WTC11 (cell line): ENCODE measurements at regions not wholly inside any gene's neighbourhood (a gene's known extent, or its start where the extent isn't known, plus 50 kb on each side); places are given as distances from the start of the nearest gene placed in this dataset.

Source experiments
- ATAC-seq: fragments of 200-7000 bp; cut with Tn5 transposase; 2 replicates; pipeline ENCODE4 v1.10.0; 2021; ENCODE audit warnings: mild to moderate bottlenecking, moderate library complexity
- CTCF ChIA-PET: fragments of 300-600 bp; sonication (Branson Sonifier 250); formaldehyde crosslinking; loops from one replicate; lab custom pipeline; 2021; ENCODE audit warnings: antibody characterized with exemption; lab: Charles Lee
- POLR2A ChIA-PET: fragments of 350-600 bp; sonication (Branson Sonifier 250); formaldehyde crosslinking; loops from one replicate; lab custom pipeline; 2021; ENCODE audit warnings: antibody characterized with exemption; lab: Charles Lee
- DNase-seq: peaks from one replicate; pipeline ENCODE4 v3.0.0; 2021; ENCODE audit warnings: low spot score
- H3K27ac Mint-ChIP-seq: 2 replicates; pipeline ENCODE4 v1.8.0; 2021; ENCODE audit warnings: mixed read lengths
- H3K27me3 Mint-ChIP-seq: 2 replicates; pipeline ENCODE4 v1.8.0; 2021; ENCODE audit warnings: low read depth, mild to moderate bottlenecking, moderate library complexity, mixed read lengths
- H3K36me3 Mint-ChIP-seq: 2 replicates; pipeline ENCODE4 v1.8.0; 2021; ENCODE audit warnings: mixed read lengths
- H3K4me1 Mint-ChIP-seq: 2 replicates; pipeline ENCODE4 v1.8.0; 2022; ENCODE audit warnings: mixed read lengths
- H3K4me3 Mint-ChIP-seq: 2 replicates; pipeline ENCODE4 v1.8.0; 2021; ENCODE audit warnings: mild to moderate bottlenecking, moderate library complexity, mixed read lengths
- H3K9me3 Mint-ChIP-seq: 2 replicates; pipeline ENCODE4 v1.8.0; 2021; ENCODE audit warnings: mixed read lengths
- CBFB ChIP-seq: sonication (generic); formaldehyde crosslinking; IDR thresholded peaks from 2 replicates; pipeline ENCODE4 v1.8.1; 2022; ENCODE audit warnings: mild to moderate bottlenecking, low read depth, missing genetic modification reagents
- ESRRA ChIP-seq: sonication (generic); formaldehyde crosslinking; IDR thresholded peaks from 2 replicates; pipeline ENCODE4 v1.8.1; 2022; ENCODE audit warnings: mild to moderate bottlenecking, missing genetic modification reagents, borderline replicate concordance
- NR1H2 ChIP-seq: sonication (generic); formaldehyde crosslinking; IDR thresholded peaks from 2 replicates; pipeline ENCODE4 v1.9.0; 2021; ENCODE audit warnings: mild to moderate bottlenecking, moderate library complexity, missing genetic modification reagents
- PRRX2 ChIP-seq: fragments of 250-450 bp; sonication (Bioruptor Pico); IDR thresholded peaks from 2 replicates; pipeline ENCODE4 v1.8.0; 2021; ENCODE audit warnings: mild to moderate bottlenecking
- RORB ChIP-seq: fragments of 250-450 bp; sonication (Bioruptor Pico); IDR thresholded peaks from 2 replicates; pipeline ENCODE4 v1.9.0; 2021; ENCODE audit warnings: mild to moderate bottlenecking
- TEAD4 ChIP-seq: sonication (generic); formaldehyde crosslinking; IDR thresholded peaks from 2 replicates; pipeline ENCODE4 v1.8.0; 2022; ENCODE audit warnings: mild to moderate bottlenecking, missing genetic modification reagents
- ZNF263 ChIP-seq: sonication (generic); formaldehyde crosslinking; IDR thresholded peaks from 2 replicates; pipeline ENCODE4 v1.8.1; 2022; ENCODE audit warnings: low read depth, mild to moderate bottlenecking, moderate library complexity, missing genetic modification reagents
- TF ChIP-seq, protein P1 (sequence below): sonication (generic); formaldehyde crosslinking; conservative IDR thresholded peaks from 2 replicates; pipeline ENCODE4 v1.8.1; 2022; ENCODE audit warnings: mild to moderate bottlenecking, missing genetic modification reagents
- TF ChIP-seq, protein P2 (sequence below): sonication (generic); formaldehyde crosslinking; IDR thresholded peaks from 2 replicates; pipeline ENCODE4 v1.8.0; 2022; ENCODE audit warnings: mild to moderate bottlenecking, missing genetic modification reagents
- TF ChIP-seq, protein P3 (sequence below): fragments of 250-450 bp; sonication (Bioruptor Pico); conservative IDR thresholded peaks from 2 replicates; pipeline ENCODE4 v1.9.0; 2021; ENCODE audit warnings: mild to moderate bottlenecking
- TF ChIP-seq, protein P4 (sequence below): fragments of 250-450 bp; sonication (Bioruptor Pico); IDR thresholded peaks from 2 replicates; pipeline ENCODE4 v1.8.0; 2021; ENCODE audit warnings: mild to moderate bottlenecking
- TF ChIP-seq, protein P5 (sequence below): sonication (generic); formaldehyde crosslinking; IDR thresholded peaks from 2 replicates; pipeline ENCODE4 v1.8.1; 2023; ENCODE audit warnings: mild to moderate bottlenecking, moderate library complexity, missing genetic modification reagents
- TF ChIP-seq, protein P6 (sequence below): sonication (generic); formaldehyde crosslinking; conservative IDR thresholded peaks from 2 replicates; pipeline ENCODE4 v1.8.1; 2023; ENCODE audit warnings: mild to moderate bottlenecking, low read depth, missing genetic modification reagents, moderate library complexity
- TF ChIP-seq, protein P7 (sequence below): sonication (generic); formaldehyde crosslinking; IDR thresholded peaks from 2 replicates; pipeline ENCODE4 v1.8.0; 2022; ENCODE audit warnings: mild to moderate bottlenecking, missing genetic modification reagents
- TF ChIP-seq, protein P8 (sequence below): sonication (generic); formaldehyde crosslinking; IDR thresholded peaks from 2 replicates; pipeline ENCODE4 v1.8.0; 2022; ENCODE audit warnings: mild to moderate bottlenecking, missing genetic modification reagents
- TF ChIP-seq, protein P9 (sequence below): sonication (generic); formaldehyde crosslinking; IDR thresholded peaks from 2 replicates; pipeline ENCODE4 v1.8.1; 2022; ENCODE audit warnings: mild to moderate bottlenecking, missing genetic modification reagents, moderate library complexity, borderline replicate concordance
- TF ChIP-seq, protein P10 (sequence below): sonication (generic); formaldehyde crosslinking; IDR thresholded peaks from 2 replicates; pipeline ENCODE4 v1.8.1; 2023; ENCODE audit warnings: mild to moderate bottlenecking, missing genetic modification reagents
- TF ChIP-seq, protein P11 (sequence below): fragments of 250-450 bp; sonication (Bioruptor Pico); IDR thresholded peaks from 2 replicates; pipeline ENCODE4 v1.9.0; 2021; ENCODE audit warnings: mild to moderate bottlenecking

DNA sequence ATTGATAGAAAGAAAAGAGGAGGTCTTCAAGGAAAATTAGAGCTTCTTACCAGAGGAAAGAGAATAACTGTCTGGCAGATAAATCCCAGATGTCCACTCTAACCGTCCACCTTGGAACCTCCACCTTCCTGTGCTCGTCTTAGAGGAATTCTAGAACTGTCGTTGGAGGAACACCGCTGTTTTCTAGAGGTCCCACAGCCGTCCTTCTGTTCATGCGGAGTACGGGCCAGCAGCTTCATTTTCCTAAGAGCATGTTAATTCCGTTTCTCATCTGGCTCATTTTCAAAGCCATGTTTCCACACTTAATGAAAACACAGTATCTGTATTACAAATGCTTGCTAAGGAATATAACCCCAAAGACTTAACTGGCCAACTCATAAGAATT lies 107.9 kb upstream of the ESRRB start (continued):
- TF ChIP-seq, protein P1, sequence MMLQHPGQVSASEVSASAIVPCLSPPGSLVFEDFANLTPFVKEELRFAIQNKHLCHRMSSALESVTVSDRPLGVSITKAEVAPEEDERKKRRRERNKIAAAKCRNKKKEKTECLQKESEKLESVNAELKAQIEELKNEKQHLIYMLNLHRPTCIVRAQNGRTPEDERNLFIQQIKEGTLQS (CRISPR knock-in tag): no peak
- TF ChIP-seq, protein P2, sequence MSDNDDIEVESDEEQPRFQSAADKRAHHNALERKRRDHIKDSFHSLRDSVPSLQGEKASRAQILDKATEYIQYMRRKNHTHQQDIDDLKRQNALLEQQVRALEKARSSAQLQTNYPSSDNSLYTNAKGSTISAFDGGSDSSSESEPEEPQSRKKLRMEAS (CRISPR knock-in tag): no peak
- TF ChIP-seq RORB (CRISPR knock-in tag): no peak
- no peak for TF ChIP-seq ESRRA (CRISPR knock-in tag)
- TF ChIP-seq, protein P3, sequence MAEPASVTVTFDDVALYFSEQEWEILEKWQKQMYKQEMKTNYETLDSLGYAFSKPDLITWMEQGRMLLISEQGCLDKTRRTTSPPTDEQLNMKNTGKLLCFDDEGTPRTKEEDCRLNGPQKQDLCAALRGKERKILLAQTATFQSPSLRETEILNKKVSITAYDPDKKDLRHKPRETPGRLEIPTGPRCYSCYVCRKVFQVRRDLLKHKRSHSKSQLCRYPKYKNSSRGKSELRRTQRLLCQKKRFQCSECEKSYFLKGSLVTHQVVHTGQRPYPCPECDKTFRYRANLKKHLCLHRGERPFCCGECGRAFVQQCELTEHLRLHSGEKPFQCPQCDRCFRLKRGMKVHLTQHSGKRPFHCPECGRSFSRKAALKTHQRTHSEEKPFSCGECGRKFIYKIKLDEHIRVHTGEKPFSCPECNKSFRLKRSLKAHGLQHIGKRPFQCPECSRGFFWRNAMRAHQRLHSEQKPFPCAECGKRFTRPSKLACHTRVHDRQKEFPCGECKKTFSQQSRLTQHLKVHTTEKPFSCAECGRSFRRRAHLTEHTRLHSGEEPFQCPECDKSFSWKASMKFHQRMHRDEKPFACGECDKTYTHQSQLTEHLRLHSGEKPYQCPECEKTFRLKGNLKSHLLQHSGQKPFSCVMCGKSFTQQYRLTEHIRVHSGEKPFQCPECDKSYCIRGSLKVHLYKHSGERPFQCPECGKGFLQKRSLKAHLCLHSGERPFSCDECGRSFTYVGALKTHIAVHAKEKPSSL (CRISPR knock-in tag): no peak
- no peak for TF ChIP-seq CBFB (CRISPR knock-in tag)

DNA sequence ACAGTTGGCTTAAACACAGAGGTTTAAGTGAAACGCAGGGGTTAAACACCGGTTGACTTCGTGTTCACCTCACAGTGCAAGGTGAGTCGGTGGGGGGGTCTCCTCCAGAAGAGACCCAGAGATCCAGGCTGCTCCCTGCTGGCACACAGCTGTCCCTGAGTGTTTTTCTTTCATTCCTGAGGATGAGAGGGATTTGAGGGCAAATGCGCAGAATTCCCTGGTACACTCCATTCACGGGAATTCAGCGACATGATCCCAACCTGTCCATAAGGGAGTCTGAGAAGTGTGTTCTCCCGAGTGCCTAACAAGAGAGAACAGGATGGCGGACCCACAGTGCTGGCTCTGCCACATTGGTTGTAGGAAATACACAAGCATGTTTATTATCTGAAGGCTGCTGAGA lies 107.2 kb upstream of the ESRRB start:
- Mint-ChIP-seq H3K4me3 (no peak overlapping the region), H3K4me1 (peaks cover 26% of the 10 kb centered on the region), H3K27me3 (peaks cover 41% of the 10 kb centered on the region), H3K9me3 (peaks cover 5% of the 10 kb centered on the region; the same call in 1 of the 2 replicates), H3K36me3 (no peaks in the 10 kb centered on the region), H3K27ac (no peak overlapping the region)
- no peak for ATAC-seq
- CTCF ChIA-PET: interaction anchor here (1.1 kb wide), 1 partner anchor 118 kb away, joined by 5 read pairs; no protein-coding TSS in a partner anchor
- DNase-seq: no peak
- POLR2A ChIA-PET: no interaction called here
- TF ChIP-seq, protein P4, sequence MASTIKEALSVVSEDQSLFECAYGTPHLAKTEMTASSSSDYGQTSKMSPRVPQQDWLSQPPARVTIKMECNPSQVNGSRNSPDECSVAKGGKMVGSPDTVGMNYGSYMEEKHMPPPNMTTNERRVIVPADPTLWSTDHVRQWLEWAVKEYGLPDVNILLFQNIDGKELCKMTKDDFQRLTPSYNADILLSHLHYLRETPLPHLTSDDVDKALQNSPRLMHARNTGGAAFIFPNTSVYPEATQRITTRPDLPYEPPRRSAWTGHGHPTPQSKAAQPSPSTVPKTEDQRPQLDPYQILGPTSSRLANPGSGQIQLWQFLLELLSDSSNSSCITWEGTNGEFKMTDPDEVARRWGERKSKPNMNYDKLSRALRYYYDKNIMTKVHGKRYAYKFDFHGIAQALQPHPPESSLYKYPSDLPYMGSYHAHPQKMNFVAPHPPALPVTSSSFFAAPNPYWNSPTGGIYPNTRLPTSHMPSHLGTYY (CRISPR knock-in tag): no peak
- TF ChIP-seq, protein P5, sequence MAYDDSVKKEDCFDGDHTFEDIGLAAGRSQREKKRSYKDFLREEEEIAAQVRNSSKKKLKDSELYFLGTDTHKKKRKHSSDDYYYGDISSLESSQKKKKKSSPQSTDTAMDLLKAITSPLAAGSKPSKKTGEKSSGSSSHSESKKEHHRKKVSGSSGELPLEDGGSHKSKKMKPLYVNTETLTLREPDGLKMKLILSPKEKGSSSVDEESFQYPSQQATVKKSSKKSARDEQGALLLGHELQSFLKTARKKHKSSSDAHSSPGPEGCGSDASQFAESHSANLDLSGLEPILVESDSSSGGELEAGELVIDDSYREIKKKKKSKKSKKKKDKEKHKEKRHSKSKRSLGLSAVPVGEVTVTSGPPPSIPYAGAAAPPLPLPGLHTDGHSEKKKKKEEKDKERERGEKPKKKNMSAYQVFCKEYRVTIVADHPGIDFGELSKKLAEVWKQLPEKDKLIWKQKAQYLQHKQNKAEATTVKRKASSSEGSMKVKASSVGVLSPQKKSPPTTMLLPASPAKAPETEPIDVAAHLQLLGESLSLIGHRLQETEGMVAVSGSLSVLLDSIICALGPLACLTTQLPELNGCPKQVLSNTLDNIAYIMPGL (CRISPR knock-in tag): no peak
- TF ChIP-seq ZNF263: no peak
- TF ChIP-seq, protein P6, sequence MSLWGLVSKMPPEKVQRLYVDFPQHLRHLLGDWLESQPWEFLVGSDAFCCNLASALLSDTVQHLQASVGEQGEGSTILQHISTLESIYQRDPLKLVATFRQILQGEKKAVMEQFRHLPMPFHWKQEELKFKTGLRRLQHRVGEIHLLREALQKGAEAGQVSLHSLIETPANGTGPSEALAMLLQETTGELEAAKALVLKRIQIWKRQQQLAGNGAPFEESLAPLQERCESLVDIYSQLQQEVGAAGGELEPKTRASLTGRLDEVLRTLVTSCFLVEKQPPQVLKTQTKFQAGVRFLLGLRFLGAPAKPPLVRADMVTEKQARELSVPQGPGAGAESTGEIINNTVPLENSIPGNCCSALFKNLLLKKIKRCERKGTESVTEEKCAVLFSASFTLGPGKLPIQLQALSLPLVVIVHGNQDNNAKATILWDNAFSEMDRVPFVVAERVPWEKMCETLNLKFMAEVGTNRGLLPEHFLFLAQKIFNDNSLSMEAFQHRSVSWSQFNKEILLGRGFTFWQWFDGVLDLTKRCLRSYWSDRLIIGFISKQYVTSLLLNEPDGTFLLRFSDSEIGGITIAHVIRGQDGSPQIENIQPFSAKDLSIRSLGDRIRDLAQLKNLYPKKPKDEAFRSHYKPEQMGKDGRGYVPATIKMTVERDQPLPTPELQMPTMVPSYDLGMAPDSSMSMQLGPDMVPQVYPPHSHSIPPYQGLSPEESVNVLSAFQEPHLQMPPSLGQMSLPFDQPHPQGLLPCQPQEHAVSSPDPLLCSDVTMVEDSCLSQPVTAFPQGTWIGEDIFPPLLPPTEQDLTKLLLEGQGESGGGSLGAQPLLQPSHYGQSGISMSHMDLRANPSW (CRISPR knock-in tag): no peak
- TF ChIP-seq, protein P7, sequence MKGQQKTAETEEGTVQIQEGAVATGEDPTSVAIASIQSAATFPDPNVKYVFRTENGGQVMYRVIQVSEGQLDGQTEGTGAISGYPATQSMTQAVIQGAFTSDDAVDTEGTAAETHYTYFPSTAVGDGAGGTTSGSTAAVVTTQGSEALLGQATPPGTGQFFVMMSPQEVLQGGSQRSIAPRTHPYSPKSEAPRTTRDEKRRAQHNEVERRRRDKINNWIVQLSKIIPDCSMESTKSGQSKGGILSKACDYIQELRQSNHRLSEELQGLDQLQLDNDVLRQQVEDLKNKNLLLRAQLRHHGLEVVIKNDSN: no peak
- TF ChIP-seq NR1H2 (CRISPR knock-in tag): no peak
- no peak for TF ChIP-seq ESRRA (CRISPR knock-in tag)
- TF ChIP-seq, protein P8, sequence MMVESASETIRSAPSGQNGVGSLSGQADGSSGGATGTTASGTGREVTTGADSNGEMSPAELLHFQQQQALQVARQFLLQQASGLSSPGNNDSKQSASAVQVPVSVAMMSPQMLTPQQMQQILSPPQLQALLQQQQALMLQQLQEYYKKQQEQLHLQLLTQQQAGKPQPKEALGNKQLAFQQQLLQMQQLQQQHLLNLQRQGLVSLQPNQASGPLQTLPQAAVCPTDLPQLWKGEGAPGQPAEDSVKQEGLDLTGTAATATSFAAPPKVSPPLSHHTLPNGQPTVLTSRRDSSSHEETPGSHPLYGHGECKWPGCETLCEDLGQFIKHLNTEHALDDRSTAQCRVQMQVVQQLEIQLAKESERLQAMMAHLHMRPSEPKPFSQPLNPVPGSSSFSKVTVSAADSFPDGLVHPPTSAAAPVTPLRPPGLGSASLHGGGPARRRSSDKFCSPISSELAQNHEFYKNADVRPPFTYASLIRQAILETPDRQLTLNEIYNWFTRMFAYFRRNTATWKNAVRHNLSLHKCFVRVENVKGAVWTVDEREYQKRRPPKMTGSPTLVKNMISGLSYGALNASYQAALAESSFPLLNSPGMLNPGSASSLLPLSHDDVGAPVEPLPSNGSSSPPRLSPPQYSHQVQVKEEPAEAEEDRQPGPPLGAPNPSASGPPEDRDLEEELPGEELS: no peak
- no peak for TF ChIP-seq TEAD4 (CRISPR knock-in tag)
- TF ChIP-seq, protein P9, sequence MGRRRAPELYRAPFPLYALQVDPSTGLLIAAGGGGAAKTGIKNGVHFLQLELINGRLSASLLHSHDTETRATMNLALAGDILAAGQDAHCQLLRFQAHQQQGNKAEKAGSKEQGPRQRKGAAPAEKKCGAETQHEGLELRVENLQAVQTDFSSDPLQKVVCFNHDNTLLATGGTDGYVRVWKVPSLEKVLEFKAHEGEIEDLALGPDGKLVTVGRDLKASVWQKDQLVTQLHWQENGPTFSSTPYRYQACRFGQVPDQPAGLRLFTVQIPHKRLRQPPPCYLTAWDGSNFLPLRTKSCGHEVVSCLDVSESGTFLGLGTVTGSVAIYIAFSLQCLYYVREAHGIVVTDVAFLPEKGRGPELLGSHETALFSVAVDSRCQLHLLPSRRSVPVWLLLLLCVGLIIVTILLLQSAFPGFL (CRISPR knock-in tag): no peak
- TF ChIP-seq, protein P10, sequence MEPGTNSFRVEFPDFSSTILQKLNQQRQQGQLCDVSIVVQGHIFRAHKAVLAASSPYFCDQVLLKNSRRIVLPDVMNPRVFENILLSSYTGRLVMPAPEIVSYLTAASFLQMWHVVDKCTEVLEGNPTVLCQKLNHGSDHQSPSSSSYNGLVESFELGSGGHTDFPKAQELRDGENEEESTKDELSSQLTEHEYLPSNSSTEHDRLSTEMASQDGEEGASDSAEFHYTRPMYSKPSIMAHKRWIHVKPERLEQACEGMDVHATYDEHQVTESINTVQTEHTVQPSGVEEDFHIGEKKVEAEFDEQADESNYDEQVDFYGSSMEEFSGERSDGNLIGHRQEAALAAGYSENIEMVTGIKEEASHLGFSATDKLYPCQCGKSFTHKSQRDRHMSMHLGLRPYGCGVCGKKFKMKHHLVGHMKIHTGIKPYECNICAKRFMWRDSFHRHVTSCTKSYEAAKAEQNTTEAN (CRISPR knock-in tag): no peak
- TF ChIP-seq PRRX2 (CRISPR knock-in tag): no peak
- no peak for TF ChIP-seq RORB (CRISPR knock-in tag)
- TF ChIP-seq, protein P11, sequence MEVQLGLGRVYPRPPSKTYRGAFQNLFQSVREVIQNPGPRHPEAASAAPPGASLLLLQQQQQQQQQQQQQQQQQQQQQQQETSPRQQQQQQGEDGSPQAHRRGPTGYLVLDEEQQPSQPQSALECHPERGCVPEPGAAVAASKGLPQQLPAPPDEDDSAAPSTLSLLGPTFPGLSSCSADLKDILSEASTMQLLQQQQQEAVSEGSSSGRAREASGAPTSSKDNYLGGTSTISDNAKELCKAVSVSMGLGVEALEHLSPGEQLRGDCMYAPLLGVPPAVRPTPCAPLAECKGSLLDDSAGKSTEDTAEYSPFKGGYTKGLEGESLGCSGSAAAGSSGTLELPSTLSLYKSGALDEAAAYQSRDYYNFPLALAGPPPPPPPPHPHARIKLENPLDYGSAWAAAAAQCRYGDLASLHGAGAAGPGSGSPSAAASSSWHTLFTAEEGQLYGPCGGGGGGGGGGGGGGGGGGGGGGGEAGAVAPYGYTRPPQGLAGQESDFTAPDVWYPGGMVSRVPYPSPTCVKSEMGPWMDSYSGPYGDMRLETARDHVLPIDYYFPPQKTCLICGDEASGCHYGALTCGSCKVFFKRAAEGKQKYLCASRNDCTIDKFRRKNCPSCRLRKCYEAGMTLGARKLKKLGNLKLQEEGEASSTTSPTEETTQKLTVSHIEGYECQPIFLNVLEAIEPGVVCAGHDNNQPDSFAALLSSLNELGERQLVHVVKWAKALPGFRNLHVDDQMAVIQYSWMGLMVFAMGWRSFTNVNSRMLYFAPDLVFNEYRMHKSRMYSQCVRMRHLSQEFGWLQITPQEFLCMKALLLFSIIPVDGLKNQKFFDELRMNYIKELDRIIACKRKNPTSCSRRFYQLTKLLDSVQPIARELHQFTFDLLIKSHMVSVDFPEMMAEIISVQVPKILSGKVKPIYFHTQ (CRISPR knock-in tag): no peak
